Natural killer cell (primary cell): ENCODE measurements at regions not wholly inside any gene's neighbourhood (a gene's known extent, or its start where the extent isn't known, plus 50 kb on each side); places are given as distances from the start of the nearest gene placed in this dataset.

Experiments
- ATAC-seq, 3 donors: fragments of 150-1000 bp in 2 of 3; fragments of 200-7000 bp in 1 of 3; cut with Tn5 transposase; 1 replicate in 1 of 3; 2 replicates in 2 of 3; pipeline ENCODE4 v1.10.0; 2021; ENCODE audit warnings: mild to moderate bottlenecking in 2 of 3, moderate library complexity in 2 of 3
- DNase-seq, 2 donors: peaks; one replicate each; pipeline versions ENCODE4 v3.0.0 to v3.0.0-alpha.2; 2013 to 2021; ENCODE audit warnings: mixed read lengths in 1 of 2
- H3K27ac ChIP-seq: one replicate; pipeline ENCODE4 v1.5.1; 2013; ENCODE audit warnings: mild to moderate bottlenecking, low read length
- H3K27me3 ChIP-seq: one replicate; pipeline ENCODE4 v1.6.1; 2013; ENCODE audit warnings: low read length; ENCODE audit not compliant: control insufficient read depth, insufficient read depth
- H3K36me3 ChIP-seq: one replicate; pipeline ENCODE4 v1.6.1; 2013; ENCODE audit warnings: low read length; ENCODE audit not compliant: control insufficient read depth, insufficient read depth
- H3K4me1 ChIP-seq: one replicate; pipeline ENCODE4 v1.6.1; 2013; ENCODE audit warnings: low read length; ENCODE audit not compliant: control insufficient read depth, insufficient read depth
- H3K4me3 ChIP-seq: one replicate; pipeline ENCODE4 v1.5.1; 2013; ENCODE audit warnings: low read length
- H3K9me3 ChIP-seq: one replicate; pipeline ENCODE4 v1.6.1; 2013; ENCODE audit warnings: low read length; ENCODE audit not compliant: control insufficient read depth, insufficient read depth
- H3K27ac Mint-ChIP-seq, 2 donors: one replicate each; pipeline ENCODE4 v1.8.0; 2022; ENCODE audit warnings: mild to moderate bottlenecking in 2 of 2, mixed read lengths in 2 of 2, moderate library complexity in 1 of 2
- H3K27me3 Mint-ChIP-seq, 2 donors: one replicate each; pipeline ENCODE4 v1.8.0; 2022; ENCODE audit warnings: low read depth in 2 of 2, mixed read lengths in 2 of 2
- H3K36me3 Mint-ChIP-seq: one replicate; pipeline ENCODE4 v1.8.0; 2022; ENCODE audit warnings: mixed read lengths
- H3K4me1 Mint-ChIP-seq, 2 donors: one replicate each; pipeline ENCODE4 v1.8.0; 2022; ENCODE audit warnings: mixed read lengths in 2 of 2
- H3K4me3 Mint-ChIP-seq: one replicate; pipeline ENCODE4 v1.8.0; 2022; ENCODE audit warnings: mild to moderate bottlenecking, moderate library complexity, mixed read lengths
- H3K9me3 Mint-ChIP-seq, 2 donors: one replicate each; pipeline ENCODE4 v1.8.0; 2022; ENCODE audit warnings: mixed read lengths in 2 of 2
- CTCF ChIP-seq: fragments of 200-600 bp; IDR thresholded peaks from one replicate; pipeline ENCODE4 v1.8.0; 2022; ENCODE audit warnings: antibody characterized with exemption
- WGBS: methylation state at CpG from one replicate; pipeline ENCODE4 v1.1.7; 2013; ENCODE audit warnings: missing lambda C conversion rate; ENCODE audit not compliant: insufficient coverage; 5-methylcytosine and 5-hydroxymethylcytosine counted together
- intact Hi-C: fragments of 100-400 bp; cut with micrococcal nuclease; formaldehyde crosslinking; loops from one replicate; pipeline ENCODE4 v1.14.2; 2022

- peak overlapping the region; percentile 57 to 83 for H3K27ac Mint-ChIP-seq
- Histone ChIP-seq H3K36me3 (no peaks in the 10 kb centered on the region), H3K4me3 (no peak overlapping the region), H3K9me3 (no peaks in the 10 kb centered on the region), H3K4me1 (no peaks in the 10 kb centered on the region), H3K27me3 (no peaks in the 10 kb centered on the region), H3K27ac (no peak overlapping the region)
- H3K4me1 Mint-ChIP-seq = peaks cover 14 to 25% of the 10 kb centered on the region in 2 donors
- ATAC-seq = no peak
- peaks cover 0 to 9% of the 10 kb centered on the region in 2 donors for H3K27me3 Mint-ChIP-seq
- TF ChIP-seq CTCF = no peak
- H3K36me3 Mint-ChIP-seq = no peaks in the 10 kb centered on the region
- WGBS = 100% methylated on average over 1 of the region's 2 CpGs
- DNase-seq = no peak
- H3K9me3 Mint-ChIP-seq = no peaks in the 10 kb centered on the region
- no peak overlapping the region for H3K4me3 Mint-ChIP-seq
- intact Hi-C loops = loop anchor here (2.0 to 10.0 kb wide), 3 partner anchors 36 to 165 kb away; partner anchors contain the start of gene CBLB
These were observed 163.7 kb upstream of the CBLB start for GRCh38 chr3:106032479-106032878.

GRCh38 chr3:106033654-106034053, 164.8 kb upstream of the CBLB start:
- Histone ChIP-seq H3K27ac (no peak overlapping the region), H3K27me3 (no peaks in the 10 kb centered on the region), H3K4me3 (no peak overlapping the region), H3K4me1 (no peaks in the 10 kb centered on the region), H3K36me3 (no peaks in the 10 kb centered on the region), H3K9me3 (no peaks in the 10 kb centered on the region)
- no peak for TF ChIP-seq CTCF
- peaks cover 14 to 25% of the 10 kb centered on the region in 2 donors for H3K4me1 Mint-ChIP-seq
- no peaks in the 10 kb centered on the region for H3K9me3 Mint-ChIP-seq
- no peaks in the 10 kb centered on the region for H3K36me3 Mint-ChIP-seq
- ATAC-seq = peak; percentile 84 to 92 (median 91)
- intact Hi-C loops = loop anchor here (2.0 to 10.0 kb wide), 3 partner anchors 35 to 166 kb away; partner anchors contain the start of gene CBLB
- no peak overlapping the region for H3K4me3 Mint-ChIP-seq
- 80% methylated on average over 1 of the region's 2 CpGs for WGBS
- DNase-seq = peak in 1 of 2 donors; percentile 50
- peaks cover 0 to 9% of the 10 kb centered on the region in 2 donors for H3K27me3 Mint-ChIP-seq
- H3K27ac Mint-ChIP-seq = peak overlapping the region; percentile 57 to 83

GRCh38 chr3:106034313-106034712, 165.5 kb upstream of the CBLB start:
- WGBS = 100% methylated on average over 1 of the region's 2 CpGs
- H3K4me1 Mint-ChIP-seq = peaks cover 14 to 25% of the 10 kb centered on the region in 2 donors
- no peak overlapping the region for H3K4me3 Mint-ChIP-seq
- Histone ChIP-seq H3K9me3 (no peaks in the 10 kb centered on the region), H3K27ac (no peak overlapping the region), H3K4me3 (no peak overlapping the region), H3K36me3 (no peaks in the 10 kb centered on the region), H3K4me1 (no peaks in the 10 kb centered on the region), H3K27me3 (no peaks in the 10 kb centered on the region)
- peaks cover 0 to 9% of the 10 kb centered on the region in 2 donors for H3K27me3 Mint-ChIP-seq
- ATAC-seq (no peak), DNase-seq (no peak)
- no peaks in the 10 kb centered on the region for H3K36me3 Mint-ChIP-seq
- intact Hi-C loops = loop anchor here (5.0 to 10.0 kb wide), 2 partner anchors 140 to 167 kb away; partner anchors contain the start of gene CBLB
- TF ChIP-seq CTCF = no peak
- H3K9me3 Mint-ChIP-seq = no peaks in the 10 kb centered on the region
- peak overlapping the region; percentile 57 to 83 for H3K27ac Mint-ChIP-seq

- Histone ChIP-seq H3K27ac (no peak overlapping the region), H3K4me1 (no peaks in the 10 kb centered on the region), H3K27me3 (no peaks in the 10 kb centered on the region), H3K4me3 (no peak overlapping the region), H3K9me3 (no peaks in the 10 kb centered on the region), H3K36me3 (no peaks in the 10 kb centered on the region)
- DNase-seq = no peak
- Mint-ChIP-seq H3K27ac (no peak overlapping the region), H3K9me3 (no peaks in the 10 kb centered on the region), H3K27me3 (peaks cover 0 to 9% of the 10 kb centered on the region in 2 donors), H3K4me1 (peaks cover 23 to 30% of the 10 kb centered on the region in 2 donors), H3K36me3 (no peaks in the 10 kb centered on the region), H3K4me3 (no peak overlapping the region)
- no peak for ATAC-seq
- no peak for TF ChIP-seq CTCF
- intact Hi-C loops = loop anchor here (10.0 kb wide), 1 partner anchor 139 kb away; no protein-coding TSS in a partner anchor
- 95% methylated on average over 3 of the region's 4 CpGs for WGBS
These were observed 166.8 kb upstream of the CBLB start for GRCh38 chr3:106035619-106036018.
